ENCODE measurements at regions not wholly inside any gene's neighbourhood (a gene's known extent, or its start where the extent isn't known, plus 50 kb on each side); places are given as distances from the start of the nearest gene placed in this dataset.

DNA sequence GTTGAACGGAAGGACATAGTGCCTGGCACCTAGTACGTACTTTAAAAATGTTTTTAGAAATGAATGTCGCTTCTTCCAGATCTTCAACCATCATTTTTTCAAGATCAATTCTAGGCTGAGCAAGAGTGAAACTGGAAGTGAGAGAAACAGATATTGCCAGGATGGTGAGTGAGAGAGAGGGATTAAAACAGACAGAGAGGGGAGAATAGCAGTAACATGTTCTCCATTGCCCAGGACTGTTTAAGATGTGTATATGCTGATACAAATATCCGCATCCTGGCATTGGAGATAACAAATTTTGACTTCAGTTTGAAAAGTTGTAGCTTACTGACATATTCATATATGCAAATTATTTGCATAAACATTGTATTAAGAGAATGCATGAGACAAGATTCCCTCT is 1156.1 kb downstream of the TBL1XR1 start:
- TF ChIP-seq POLR2A (IDR thresholded peaks at IDR 0.05; ENCODE audit: low read depth, low read length): no peak
- no peak for TF ChIP-seq POLR2AphosphoS5 (IDR thresholded peaks at IDR 0.05; ENCODE audit: low read depth, low read length)

Data from GM12891 (cell line).